ENCODE measurements at regions not wholly inside any gene's neighbourhood (a gene's known extent, or its start where the extent isn't known, plus 50 kb on each side); places are given as distances from the start of the nearest gene placed in this dataset.
A peak's percentile ranks its signal among the peaks of the same experiment; 100 is the strongest.

GRCh38 chr3:72143966-72144717 is 359.2 kb upstream of the PROK2 start:
- no peak for DNase-seq

- DNase-seq: no peak
Observed at GRCh38 chr3:72143322-72143721, 358.4 kb upstream of the PROK2 start.

- no peak for DNase-seq
Observed at GRCh38 chr3:72142028-72142427, 357.1 kb upstream of the PROK2 start.

DNA sequence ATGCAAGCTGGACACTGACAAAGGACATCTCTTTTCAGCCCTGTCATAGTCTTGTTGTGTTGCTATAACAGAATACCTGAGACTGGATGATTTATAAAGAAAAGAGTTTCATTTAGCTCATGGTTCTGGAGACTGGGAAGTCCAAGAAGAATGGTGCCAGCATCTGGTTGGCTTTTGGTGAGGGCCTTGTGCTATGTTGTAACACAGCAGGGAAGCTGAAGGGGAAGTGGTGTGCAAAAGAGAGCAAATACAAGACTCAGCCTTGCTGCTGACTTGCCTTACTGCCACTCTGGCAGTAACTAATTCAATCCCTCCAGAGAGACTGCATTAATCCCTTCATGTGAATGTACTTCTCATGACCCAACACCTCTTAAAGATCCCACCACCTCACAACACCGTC is 356.3 kb upstream of the PROK2 start:
- no peak for DNase-seq

DNA sequence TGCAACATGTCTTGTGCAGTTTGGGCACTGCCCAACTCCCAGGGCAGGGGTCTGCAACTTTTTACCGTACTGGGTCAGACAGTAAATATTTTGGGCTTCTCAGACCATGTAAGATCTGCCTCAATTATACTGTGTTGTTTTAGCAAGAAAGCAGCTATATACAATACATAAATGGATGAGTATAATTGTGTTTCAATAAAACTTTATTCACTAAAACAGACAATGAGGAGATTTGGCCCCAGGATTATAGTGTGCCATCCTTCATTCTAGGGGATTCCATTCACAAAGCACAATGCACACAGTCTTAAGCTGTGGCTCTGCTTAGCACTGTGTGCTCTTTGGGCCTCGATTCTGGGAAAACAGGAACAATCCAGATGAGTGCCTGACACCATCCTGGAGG is 354.4 kb upstream of the PROK2 start:
- DNase-seq: no peak

- DNase-seq: peak; percentile 68
Observed at GRCh38 chr3:72137865-72138861, 353.2 kb upstream of the PROK2 start.

GRCh38 chr3:72135636-72136035 is 350.7 kb upstream of the PROK2 start:
- no peak for DNase-seq

GRCh38 chr3:72134989-72135451 is 350.1 kb upstream of the PROK2 start:
- DNase-seq: peak; percentile 8

GRCh38 chr3:72133329-72134011 is 348.5 kb upstream of the PROK2 start:
- no peak for DNase-seq

DNA sequence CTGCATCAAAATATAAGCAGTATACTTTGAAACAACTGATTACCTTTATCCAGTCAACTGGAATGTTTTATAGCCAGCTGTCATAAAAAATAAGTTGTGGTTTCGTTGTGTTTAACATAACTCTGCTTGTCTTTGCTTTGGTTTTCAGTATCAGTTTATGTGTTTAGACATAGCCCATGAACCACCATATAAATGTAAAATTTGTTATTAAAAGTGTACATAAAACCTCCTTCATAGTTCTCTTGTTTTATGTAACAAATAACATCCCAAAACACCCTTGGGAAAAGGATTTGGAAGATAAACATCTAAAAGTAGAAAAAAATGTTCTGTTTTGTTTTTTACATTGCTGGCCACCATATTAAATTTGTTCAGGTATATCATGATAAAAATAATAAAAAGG is 347.0 kb upstream of the PROK2 start:
- DNase-seq: no peak

- no peak for DNase-seq
Observed at GRCh38 chr3:72130565-72130964, 345.6 kb upstream of the PROK2 start.

- no peak for DNase-seq
Observed at GRCh38 chr3:72129501-72130094, 344.6 kb upstream of the PROK2 start.

- no peak for DNase-seq
Observed at GRCh38 chr3:72128921-72129320, 344.0 kb upstream of the PROK2 start.

DNA sequence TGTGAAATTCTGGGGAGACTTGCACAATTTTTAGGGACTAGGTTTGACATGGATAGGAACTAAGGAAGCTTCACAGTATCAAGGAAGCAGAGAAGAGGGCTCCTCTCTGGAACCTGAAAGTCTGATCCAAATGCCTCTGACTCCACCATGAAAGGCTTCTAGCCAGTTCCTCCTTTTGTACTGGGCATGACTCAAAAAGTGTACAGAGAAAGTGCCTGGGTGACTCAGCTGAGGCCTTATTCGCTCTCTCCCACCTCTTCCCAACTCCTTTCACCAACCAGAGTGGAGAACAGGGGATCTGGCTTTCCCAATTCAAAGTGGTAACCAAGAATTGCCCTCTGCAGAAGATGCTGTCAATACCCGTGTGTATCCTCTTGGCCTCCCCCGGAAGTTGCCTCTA is 342.9 kb upstream of the PROK2 start:
- no peak for DNase-seq

DNA sequence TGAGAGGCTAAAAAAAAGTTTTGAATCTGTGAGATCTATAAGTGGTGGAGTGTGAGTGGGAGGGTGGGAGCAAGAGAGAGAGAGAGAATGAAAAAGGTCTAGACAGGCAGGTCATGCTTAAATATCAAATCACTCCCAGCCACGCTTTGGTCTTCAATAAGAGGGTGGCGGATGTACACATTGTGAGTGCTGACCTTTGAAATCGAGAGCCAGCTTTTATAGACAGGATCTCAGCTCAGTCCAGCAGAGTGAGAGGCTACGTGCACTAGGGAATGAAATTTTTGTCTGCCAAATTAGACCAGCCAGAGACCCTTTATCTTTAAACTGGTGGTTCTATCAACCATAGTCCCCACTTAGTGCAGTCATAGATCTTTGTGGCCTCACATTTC is 342.3 kb upstream of the PROK2 start:
- DNase-seq: no peak

GRCh38 chr3:72126441-72127223 is 341.7 kb upstream of the PROK2 start:
- no peak for DNase-seq

- DNase-seq: peak; percentile 47
Observed at GRCh38 chr3:72123908-72124441, 339.0 kb upstream of the PROK2 start.

DNA sequence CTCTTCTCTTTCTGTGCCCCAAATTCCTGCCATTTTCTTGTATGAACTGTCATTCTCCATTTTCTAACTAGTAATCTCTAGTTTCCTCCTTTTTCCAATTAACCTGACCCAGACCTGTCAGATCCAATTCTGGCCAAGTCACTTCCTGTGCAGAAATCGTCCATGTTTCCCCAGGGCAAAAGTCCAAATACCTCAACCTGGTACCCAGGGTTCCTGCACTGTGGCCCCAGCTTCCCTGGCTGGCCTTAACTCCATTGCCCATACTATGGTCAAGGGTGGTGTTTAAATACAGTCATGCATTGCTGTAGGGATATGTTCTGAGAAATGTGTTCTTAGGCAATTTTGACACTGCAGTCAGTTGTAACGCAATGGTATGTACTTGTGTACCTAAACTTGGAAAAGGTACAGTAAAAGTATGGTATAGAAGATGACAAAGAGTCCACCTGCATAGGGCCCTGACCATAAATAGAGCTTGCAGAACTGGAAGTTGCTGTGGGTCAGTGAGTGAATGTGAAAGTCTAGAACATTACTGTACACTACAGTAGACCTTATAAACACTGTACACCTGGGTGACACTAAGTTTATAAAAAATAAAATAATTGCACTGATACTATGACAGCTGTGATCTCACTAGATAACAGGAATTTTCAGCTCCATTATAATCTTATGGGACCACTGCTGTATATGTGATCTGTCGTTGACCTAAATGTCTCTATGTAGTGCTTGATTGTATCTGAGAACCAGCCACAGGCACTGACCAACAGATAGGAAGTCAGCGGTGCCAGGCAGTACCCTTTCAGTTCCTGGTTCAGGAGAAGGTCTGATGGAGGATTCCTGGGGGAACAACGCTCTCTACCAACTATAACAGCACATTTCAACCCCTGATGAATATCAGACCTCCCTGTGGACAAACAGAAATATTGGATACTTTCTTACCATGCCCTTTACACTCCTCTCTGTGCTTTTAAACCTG is 336.1 kb upstream of the PROK2 start:
- DNase-seq: no peak

- DNase-seq: no peak
Observed at GRCh38 chr3:72120039-72120438, 335.1 kb upstream of the PROK2 start.

DNA sequence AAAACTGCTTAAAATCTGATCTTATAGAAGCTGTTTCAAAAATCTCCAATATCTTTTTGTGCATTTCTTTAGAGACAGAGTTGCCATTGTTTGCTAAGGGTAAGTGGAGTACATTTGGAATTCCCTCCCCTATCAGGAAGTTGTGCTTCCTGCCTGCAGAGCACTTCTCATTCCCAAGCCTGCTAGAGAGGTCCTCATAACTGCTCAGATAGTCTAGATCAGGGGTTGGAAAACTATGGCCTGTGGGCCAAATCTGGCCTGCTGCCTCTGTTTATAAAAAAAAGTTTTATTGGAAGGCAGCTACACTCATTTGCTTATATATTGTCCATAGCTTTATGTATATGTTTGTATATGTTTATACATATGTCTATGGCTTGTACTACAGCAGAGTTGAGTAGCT is 333.7 kb upstream of the PROK2 start:
- no peak for DNase-seq

GRCh38 chr3:72116226-72116625 is 331.3 kb upstream of the PROK2 start:
- DNase-seq: no peak

Data from stimulated activated CD4-positive, alpha-beta T cell treated with anti-CD3 and anti-CD28 coated beads, Interleukin-15, amount 100 ng/mL, for 24 hours (primary cell).